ENCODE measurements at regions not wholly inside any gene's neighbourhood (a gene's known extent, or its start where the extent isn't known, plus 50 kb on each side); places are given as distances from the start of the nearest gene placed in this dataset.
A peak's percentile ranks its signal among the peaks of the same experiment; 100 is the strongest.

GRCh38 chr15:93974804-93975481 lies 256.4 kb upstream of the MCTP2 start:
- H3K27ac ChIP-seq = no peak overlapping the region
- no peaks in the 10 kb centered on the region for H3K36me3 ChIP-seq
- TF ChIP-seq CTCF (IDR thresholded peaks at IDR 0.05) = peak in 7 of 9 donors; percentile 7 to 56 (median 39)
- no peaks in the 10 kb centered on the region for H3K27me3 ChIP-seq
- ATAC-seq = peak in 4 of 8 donors; percentile 40 to 59 (median 50)
- 46 to 53% methylated on average over 6 of the region's 6 CpGs for WGBS, 2 donors
- no peak overlapping the region for H3K4me3 ChIP-seq
- DNase-seq = no peak
- intact Hi-C loops (cut with DNase I) = loop anchor here in 5 of 10 donors (5.0 to 10.0 kb wide), 4 partner anchors 888 to 940 kb away; partner anchors contain the start of gene RGMA (in 3 of the 5)
- H3K9me3 ChIP-seq = no peaks in the 10 kb centered on the region
- peaks cover 0 to 3% (median 0%) of the 10 kb centered on the region in 9 donors for H3K4me1 ChIP-seq

GRCh38 chr15:93973287-93973686 lies 258.1 kb upstream of the MCTP2 start:
- 59 to 68% methylated on average over 5 of the region's 5 CpGs for WGBS, 2 donors
- H3K27me3 ChIP-seq = no peaks in the 10 kb centered on the region
- H3K9me3 ChIP-seq = no peaks in the 10 kb centered on the region
- intact Hi-C loops (cut with DNase I) = loop anchor here in 3 of 10 donors (10.0 kb wide), 2 partner anchors 888 to 938 kb away; partner anchors contain the start of gene RGMA (in 2 of the 3)
- ATAC-seq (peak in 6 of 8 donors; percentile 25 to 65 (median 52)), DNase-seq (peak in 1 of 2 donors; percentile 33)
- no peaks in the 10 kb centered on the region for H3K4me1 ChIP-seq
- no peak overlapping the region for H3K27ac ChIP-seq
- no peak for TF ChIP-seq CTCF (IDR thresholded peaks at IDR 0.05)
- no peaks in the 10 kb centered on the region for H3K36me3 ChIP-seq
- H3K4me3 ChIP-seq = no peak overlapping the region

DNA sequence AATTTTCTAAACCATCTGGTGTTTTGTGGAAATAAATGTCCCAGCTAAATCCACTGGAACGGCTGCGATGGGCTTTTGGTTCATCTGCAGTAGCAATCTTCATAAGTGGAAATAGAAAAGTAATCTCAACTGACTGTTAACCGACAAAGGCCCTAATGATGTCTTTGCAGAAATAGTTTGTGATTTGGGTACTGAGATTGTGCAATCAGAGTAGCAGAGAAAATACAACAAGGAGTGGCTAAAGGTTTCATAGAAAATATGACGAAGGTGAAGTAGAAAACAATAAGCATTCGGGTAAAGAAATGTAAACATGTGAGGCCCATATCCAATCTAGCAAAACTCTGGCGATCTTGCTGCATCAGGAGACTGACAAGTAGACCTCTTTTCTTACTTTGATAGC lies 262.6 kb upstream of the MCTP2 start:
- H3K36me3 ChIP-seq = no peaks in the 10 kb centered on the region
- 81 to 84% methylated on average over 6 of the region's 6 CpGs for WGBS, 2 donors
- no peak for DNase-seq

GRCh38 chr15:93965304-93965908 lies 266.0 kb upstream of the MCTP2 start:
- Histone ChIP-seq H3K9me3 (no peaks in the 10 kb centered on the region), H3K27me3 (peaks cover 0 to 3% (median 0%) of the 10 kb centered on the region in 7 donors), H3K4me3 (no peak overlapping the region), H3K36me3 (no peaks in the 10 kb centered on the region), H3K4me1 (no peaks in the 10 kb centered on the region), H3K27ac (no peak overlapping the region)
- DNase-seq (no peak), ATAC-seq (no peak)
- intact Hi-C loops (cut with DNase I) = no loop called here
- 67 to 78% methylated on average over 6 of the region's 6 CpGs for WGBS, 2 donors
- TF ChIP-seq CTCF (IDR thresholded peaks at IDR 0.05) = no peak

More for the DNA sequence above, 262.6 kb upstream of the MCTP2 start:
- no peaks in the 10 kb centered on the region for H3K27me3 ChIP-seq
- H3K27ac ChIP-seq = no peak overlapping the region
- H3K9me3 ChIP-seq = no peaks in the 10 kb centered on the region
- H3K4me1 ChIP-seq = no peaks in the 10 kb centered on the region
- H3K4me3 ChIP-seq = no peak overlapping the region
- no peak for TF ChIP-seq CTCF (IDR thresholded peaks at IDR 0.05)
- intact Hi-C loops (cut with DNase I) = no loop called here
- no peak for ATAC-seq

Measured in heart right ventricle (tissue), 16 donors.